GM23338 (cell line): ENCODE measurements at regions not wholly inside any gene's neighbourhood (a gene's known extent, or its start where the extent isn't known, plus 50 kb on each side); places are given as distances from the start of the nearest gene placed in this dataset.

ENCODE experiments used
- CREB1 ChIP-seq: fragments of 250-450 bp; sonication (Bioruptor Pico); IDR thresholded peaks from 2 replicates; pipeline ENCODE4 v1.5.0; 2020; ENCODE audit warnings: low read depth, mild to moderate bottlenecking, moderate library complexity
- CTCF ChIP-seq, 2 experiments: fragments of 200-600 bp in 1 of 2; sonication (generic) in 1 of 2; conservative IDR thresholded peaks; 2 replicates each; pipeline versions ENCODE4 v1.5.1 to v1.6.1; 2016 to 2017; ENCODE audit warnings: antibody characterized with exemption in 2 of 2, low read depth in 2 of 2, mild to moderate bottlenecking in 2 of 2, moderate library complexity in 1 of 2
- EZH2 ChIP-seq: fragments of 200-600 bp; sonication (generic); IDR thresholded peaks from one replicate; pipeline ENCODE4 v1.8.0; 2017; ENCODE audit warnings: antibody characterized with exemption, mild to moderate bottlenecking, low read depth; ENCODE audit not compliant: unreplicated experiment
- EZH2phosphoT487 ChIP-seq: fragments of 200-600 bp; sonication (generic); IDR thresholded peaks from one replicate; pipeline ENCODE4 v1.8.1; 2018; ENCODE audit warnings: antibody characterized with exemption; ENCODE audit not compliant: unreplicated experiment
- POLR2AphosphoS5 ChIP-seq: IDR thresholded peaks from 2 replicates; pipeline ENCODE4 v1.6.1; 2016; ENCODE audit warnings: antibody characterized with exemption, low read depth
- ZNF462 ChIP-seq: fragments of 250-450 bp; sonication (Bioruptor Pico); IDR thresholded peaks from 2 replicates; pipeline ENCODE4 v1.5.0; 2020; ENCODE audit warnings: mild to moderate bottlenecking, moderate library complexity

GRCh38 chr1:96338622-96339021 lies 383.0 kb upstream of the PTBP2 start:
- TF ChIP-seq POLR2AphosphoS5 (no peak), EZH2phosphoT487 (no peak), CTCF (conservative IDR thresholded peaks at IDR 0.05; ENCODE audit: low read depth in 2 of 2) (no peak), EZH2 (no peak), CREB1 (CRISPR knock-in tag) (no peak), ZNF462 (CRISPR knock-in tag) (no peak)
